Globus pallidus (tissue), 1 donor: ENCODE measurements at regions not wholly inside any gene's neighbourhood (a gene's known extent, or its start where the extent isn't known, plus 50 kb on each side); places are given as distances from the start of the nearest gene placed in this dataset.

Source experiments
- DNase-seq: peaks from one replicate; pipeline ENCODE4 v3.0.0-alpha.2; 2015; ENCODE audit warnings: low spot score

- DNase-seq, result no peak
Measured at GRCh38 chr4:187921946-187922623, 73.5 kb upstream of the ZFP42 start.

GRCh38 chr4:187929024-187929423 is 66.5 kb upstream of the ZFP42 start:
- no peak for DNase-seq

GRCh38 chr4:187934766-187935165 is 60.8 kb upstream of the ZFP42 start:
- DNase-seq, result no peak

- no peak for DNase-seq
Measured at GRCh38 chr4:187937557-187937956, 58.0 kb upstream of the ZFP42 start.

GRCh38 chr4:187940299-187940698 is 55.3 kb upstream of the ZFP42 start:
- no peak for DNase-seq

- DNase-seq, result no peak
Measured at GRCh38 chr4:187942968-187943367, 52.6 kb upstream of the ZFP42 start.

GRCh38 chr4:187944179-187944578 is 51.4 kb upstream of the ZFP42 start:
- DNase-seq, result peak; percentile 75
